MM.1S (cell line): ENCODE measurements at regions not wholly inside any gene's neighbourhood (a gene's known extent, or its start where the extent isn't known, plus 50 kb on each side); places are given as distances from the start of the nearest gene placed in this dataset.

Source experiments
- CTCF ChIP-seq: fragments of 300-600 bp; sonication (generic); IDR thresholded peaks from 2 replicates; pipeline ENCODE4 v1.5.1; 2016; ENCODE audit warnings: antibody characterized with exemption, low read length, mixed read lengths
- EZH2phosphoT487 ChIP-seq: fragments of 300-600 bp; sonication (generic); IDR thresholded peaks from 2 replicates; pipeline ENCODE4 v1.6.1; 2018; ENCODE audit warnings: antibody characterized with exemption, low read length

GRCh38 chr2:223414646-223415045 is 187.5 kb downstream of the SCG2 start:
- no peak for TF ChIP-seq CTCF
- TF ChIP-seq EZH2phosphoT487, result no peak
